Cardiac muscle cell (in vitro differentiated cells and primary cell): ENCODE measurements at regions not wholly inside any gene's neighbourhood (a gene's known extent, or its start where the extent isn't known, plus 50 kb on each side); places are given as distances from the start of the nearest gene placed in this dataset.

ENCODE experiments used
- DNase-seq, 2 donors: peaks; one replicate each; pipeline versions ENCODE4 v3.0.0 to v3.0.0-alpha.2; 2010 to 2017; ENCODE audit warnings: low read depth in 1 of 2, low spot score in 1 of 2
- H3K27ac ChIP-seq: fragments of 200-600 bp; sonication (generic); 2 replicates; pipeline ENCODE4 v1.5.1; 2016
- H3K27me3 ChIP-seq: fragments of 200-600 bp; sonication (generic); 2 replicates; pipeline ENCODE4 v1.6.0; 2016; ENCODE audit warnings: control low read depth
- H3K36me3 ChIP-seq: fragments of 200-600 bp; sonication (generic); 2 replicates; pipeline ENCODE4 v1.5.1; 2016; ENCODE audit warnings: control low read depth
- H3K4me1 ChIP-seq: fragments of 200-600 bp; sonication (generic); 2 replicates; pipeline ENCODE4 v1.8.1; 2017; ENCODE audit warnings: low read depth, mild to moderate bottlenecking, mixed run types
- H3K4me3 ChIP-seq: fragments of 200-600 bp; sonication (generic); 2 replicates; pipeline ENCODE4 v1.5.1; 2016; ENCODE audit warnings: mild to moderate bottlenecking
- H3K9me3 ChIP-seq: fragments of 200-600 bp; sonication (generic); 2 replicates; pipeline ENCODE4 v1.5.1; 2017; ENCODE audit warnings: low read depth, mild to moderate bottlenecking, control low read depth
- CTCF ChIP-seq: IDR thresholded peaks from 2 replicates; pipeline ENCODE4 v1.5.1; 2012; ENCODE audit warnings: low read depth, mild to moderate bottlenecking, low read length

- Histone ChIP-seq H3K27me3 (peaks cover 55% of the 10 kb centered on the region), H3K36me3 (no peaks in the 10 kb centered on the region), H3K27ac (no peak overlapping the region), H3K4me1 (no peaks in the 10 kb centered on the region), H3K4me3 (no peak overlapping the region), H3K9me3 (no peaks in the 10 kb centered on the region)
- DNase-seq, result no peak
- TF ChIP-seq CTCF, result no peak
Observed at GRCh38 chr2:469514-469913, 181.6 kb upstream of the ALKAL2 start.

GRCh38 chr2:468648-469336 is 180.9 kb upstream of the ALKAL2 start:
- H3K27ac ChIP-seq, result no peak overlapping the region
- H3K9me3 ChIP-seq, result no peaks in the 10 kb centered on the region
- peaks cover 55% of the 10 kb centered on the region for H3K27me3 ChIP-seq
- H3K4me1 ChIP-seq, result no peaks in the 10 kb centered on the region
- H3K4me3 ChIP-seq, result no peak overlapping the region
- DNase-seq, result no peak
- no peak for TF ChIP-seq CTCF
- no peaks in the 10 kb centered on the region for H3K36me3 ChIP-seq

- H3K27me3 ChIP-seq, result peaks cover 55% of the 10 kb centered on the region
Observed at GRCh38 chr2:467892-468647, 180.2 kb upstream of the ALKAL2 start.

GRCh38 chr2:467543-467891 is 179.6 kb upstream of the ALKAL2 start:
- no peak for DNase-seq
- Histone ChIP-seq H3K4me3 (no peak overlapping the region), H3K27me3 (peaks cover 57% of the 10 kb centered on the region)

More at GRCh38 chr2:467892-468647, 180.2 kb upstream of the ALKAL2 start:
- Histone ChIP-seq H3K4me3 (peak overlapping the region; percentile 10), H3K9me3 (no peaks in the 10 kb centered on the region), H3K27ac (no peak overlapping the region), H3K4me1 (no peaks in the 10 kb centered on the region), H3K36me3 (no peaks in the 10 kb centered on the region)
- no peak for DNase-seq
- TF ChIP-seq CTCF, result no peak

GRCh38 chr2:467101-467500 is 179.2 kb upstream of the ALKAL2 start:
- no peak for DNase-seq
- H3K36me3 ChIP-seq, result no peaks in the 10 kb centered on the region

More at GRCh38 chr2:467543-467891, 179.6 kb upstream of the ALKAL2 start:
- Histone ChIP-seq H3K36me3 (no peaks in the 10 kb centered on the region), H3K27ac (no peak overlapping the region), H3K9me3 (no peaks in the 10 kb centered on the region), H3K4me1 (no peaks in the 10 kb centered on the region)
- TF ChIP-seq CTCF, result no peak

More at GRCh38 chr2:467101-467500, 179.2 kb upstream of the ALKAL2 start:
- no peak for TF ChIP-seq CTCF
- H3K27me3 ChIP-seq, result peaks cover 57% of the 10 kb centered on the region
- no peaks in the 10 kb centered on the region for H3K9me3 ChIP-seq
- H3K4me1 ChIP-seq, result no peaks in the 10 kb centered on the region
- no peak overlapping the region for H3K4me3 ChIP-seq
- no peak overlapping the region for H3K27ac ChIP-seq
